ENCODE measurements at regions not wholly inside any gene's neighbourhood (a gene's known extent, or its start where the extent isn't known, plus 50 kb on each side); places are given as distances from the start of the nearest gene placed in this dataset.

- no peak for TF ChIP-seq CTCF (IDR thresholded peaks at IDR 0.05; ENCODE audit: extremely low read depth, low read depth, low read length)
- Histone ChIP-seq H4K20me1 (ENCODE audit: insufficient read depth, low read length) (no peaks in the 10 kb centered on the region), H3K36me3 (ENCODE audit: insufficient read depth, low read length) (no peaks in the 10 kb centered on the region), H3K27me3 (ENCODE audit: insufficient read depth, low read length) (no peaks in the 10 kb centered on the region), H3K4me2 (ENCODE audit: insufficient read depth, low read length) (no peak overlapping the region), H2AFZ (ENCODE audit: low read length) (peak overlapping the region; percentile 34), H3K27ac (ENCODE audit: low read depth, low read length) (no peak overlapping the region), H3K4me1 (ENCODE audit: insufficient read depth, low read length) (peaks cover 22% of the 10 kb centered on the region), H3K4me3 (ENCODE audit: insufficient read depth, low read length) (no peak overlapping the region), H3K79me2 (ENCODE audit: insufficient read depth, low read length) (no peaks in the 10 kb centered on the region), H3K9me3 (ENCODE audit: low read depth, low read length) (no peaks in the 10 kb centered on the region)
- DNase-seq (ENCODE audit: insufficient read length, low spot score, missing footprints) = no peak
Measured at GRCh38 chr2:120683081-120683480, 52.6 kb upstream of the GLI2 start.

GRCh38 chr2:120683701-120684100 lies 52.0 kb upstream of the GLI2 start:
- Histone ChIP-seq H3K27me3 (ENCODE audit: insufficient read depth, low read length) (no peaks in the 10 kb centered on the region), H3K27ac (ENCODE audit: low read depth, low read length) (peak overlapping the region; percentile 61), H2AFZ (ENCODE audit: low read length) (peak overlapping the region; percentile 34), H3K9me3 (ENCODE audit: low read depth, low read length) (no peaks in the 10 kb centered on the region), H3K79me2 (ENCODE audit: insufficient read depth, low read length) (no peaks in the 10 kb centered on the region), H4K20me1 (ENCODE audit: insufficient read depth, low read length) (no peaks in the 10 kb centered on the region), H3K4me3 (ENCODE audit: insufficient read depth, low read length) (peak overlapping the region; percentile 28), H3K4me2 (ENCODE audit: insufficient read depth, low read length) (peak overlapping the region; percentile 76), H3K36me3 (ENCODE audit: insufficient read depth, low read length) (no peaks in the 10 kb centered on the region), H3K4me1 (ENCODE audit: insufficient read depth, low read length) (peaks cover 22% of the 10 kb centered on the region)
- no peak for TF ChIP-seq CTCF (IDR thresholded peaks at IDR 0.05; ENCODE audit: extremely low read depth, low read depth, low read length)
- no peak for DNase-seq (ENCODE audit: insufficient read length, low spot score, missing footprints)

GRCh38 chr2:120684289-120685065 lies 51.2 kb upstream of the GLI2 start:
- Histone ChIP-seq H2AFZ (ENCODE audit: low read length) (no peak overlapping the region), H3K27me3 (ENCODE audit: insufficient read depth, low read length) (no peaks in the 10 kb centered on the region), H3K9me3 (ENCODE audit: low read depth, low read length) (no peaks in the 10 kb centered on the region), H3K4me2 (ENCODE audit: insufficient read depth, low read length) (peak overlapping the region; percentile 76), H4K20me1 (ENCODE audit: insufficient read depth, low read length) (no peaks in the 10 kb centered on the region), H3K79me2 (ENCODE audit: insufficient read depth, low read length) (no peaks in the 10 kb centered on the region), H3K36me3 (ENCODE audit: insufficient read depth, low read length) (no peaks in the 10 kb centered on the region), H3K4me3 (ENCODE audit: insufficient read depth, low read length) (peak overlapping the region; percentile 28), H3K27ac (ENCODE audit: low read depth, low read length) (peak overlapping the region; percentile 61), H3K4me1 (ENCODE audit: insufficient read depth, low read length) (peaks cover 22% of the 10 kb centered on the region)
- no peak for TF ChIP-seq CTCF (IDR thresholded peaks at IDR 0.05; ENCODE audit: extremely low read depth, low read depth, low read length)
- peak; percentile 95 for DNase-seq (ENCODE audit: insufficient read length, low spot score, missing footprints)

GRCh38 chr2:120685066-120685973 lies 50.3 kb upstream of the GLI2 start:
- Histone ChIP-seq H3K36me3 (ENCODE audit: insufficient read depth, low read length) (no peaks in the 10 kb centered on the region), H3K9me3 (ENCODE audit: low read depth, low read length) (no peaks in the 10 kb centered on the region), H4K20me1 (ENCODE audit: insufficient read depth, low read length) (no peaks in the 10 kb centered on the region), H3K27ac (ENCODE audit: low read depth, low read length) (no peak overlapping the region), H3K4me1 (ENCODE audit: insufficient read depth, low read length) (peaks cover 22% of the 10 kb centered on the region), H3K4me3 (ENCODE audit: insufficient read depth, low read length) (no peak overlapping the region), H3K79me2 (ENCODE audit: insufficient read depth, low read length) (no peaks in the 10 kb centered on the region), H3K27me3 (ENCODE audit: insufficient read depth, low read length) (no peaks in the 10 kb centered on the region), H2AFZ (ENCODE audit: low read length) (no peak overlapping the region), H3K4me2 (ENCODE audit: insufficient read depth, low read length) (peak overlapping the region; percentile 76)
- DNase-seq (ENCODE audit: insufficient read length, low spot score, missing footprints) = peak; percentile 22
- no peak for TF ChIP-seq CTCF (IDR thresholded peaks at IDR 0.05; ENCODE audit: extremely low read depth, low read depth, low read length)
